SU-DHL-6 (cell line): ENCODE measurements at regions not wholly inside any gene's neighbourhood (a gene's known extent, or its start where the extent isn't known, plus 50 kb on each side); places are given as distances from the start of the nearest gene placed in this dataset.

Source experiments
- CTCF ChIP-seq: fragments of 200-600 bp; sonication (generic); IDR thresholded peaks from one replicate; pipeline ENCODE4 v1.5.1; 2017; ENCODE audit warnings: antibody characterized with exemption, mild to moderate bottlenecking, low read length, moderate library complexity; ENCODE audit not compliant: insufficient read depth, poor library complexity, severe bottlenecking
- EZH2phosphoT487 ChIP-seq: fragments of 200-600 bp; sonication (generic), shearing (Covaris generic); conservative IDR thresholded peaks from 2 replicates; pipeline ENCODE4 v1.6.1; 2018; ENCODE audit warnings: mild to moderate bottlenecking, antibody characterized with exemption, low read length, moderate library complexity, mixed read lengths

GRCh38 chr13:81726037-81726726 lies 1385.3 kb upstream of the SPRY2 start:
- TF ChIP-seq CTCF (no peak), EZH2phosphoT487 (no peak)
